Heart left ventricle (tissue), 13 donors: ENCODE measurements at regions not wholly inside any gene's neighbourhood (a gene's known extent, or its start where the extent isn't known, plus 50 kb on each side); places are given as distances from the start of the nearest gene placed in this dataset.

ENCODE experiments used
- POLR2A ChIP-seq, 2 donors: fragments of 450-650 bp; IDR thresholded peaks; one replicate each; pipeline ENCODE4 v1.6.1; 2017; ENCODE audit warnings: antibody characterized with exemption in 2 of 2, mild to moderate bottlenecking in 2 of 2, moderate library complexity in 2 of 2
- TF ChIP-seq, protein P1 (sequence below), 12 donors: fragments of 200-600 bp; sonication (generic) in 4 of 12; IDR thresholded peaks; one replicate each; pipeline versions ENCODE4 v1.5.0 to v1.8.0; 2018 to 2022; ENCODE audit warnings: antibody characterized with exemption in 12 of 12, mild to moderate bottlenecking in 5 of 12
- donor health status: ischemic (EF 13 %, LVEDD 7.1; RV severe dilation, severe dysfunction).
- donor health status: DM: no; HTN: yes; CAD: no.
- donor health status: DM: no; HTN: no; CAD: no.
- donor health status: ischemic (EF 25% LVEDD 6.9; RV normal size, moderate dysfunction).
- donor health status: ischemic (EF 25% LVEDD 5.7; RV mildly dilated, moderate dysfunction).
- donor health status: ischemic (EF 35%, LVEDD 5.7; RV mildly dilated, moderate dysfunction).
- donor health status: nonischemic (EF 11% LVEDD 7.7; RV severe dilation, severe dysfunction).
- donor health status: DM: yes; HTN: yes; CAD: no.
- donor health status: PGD.
- donor health status: ischemic (EF 29% LVEDD 5.4; RV normal size, mild dysfunction).
- donor health status: nonischemic (EF 23%, LVEDD 6.1; RV moderate dilation, normal function).

DNA sequence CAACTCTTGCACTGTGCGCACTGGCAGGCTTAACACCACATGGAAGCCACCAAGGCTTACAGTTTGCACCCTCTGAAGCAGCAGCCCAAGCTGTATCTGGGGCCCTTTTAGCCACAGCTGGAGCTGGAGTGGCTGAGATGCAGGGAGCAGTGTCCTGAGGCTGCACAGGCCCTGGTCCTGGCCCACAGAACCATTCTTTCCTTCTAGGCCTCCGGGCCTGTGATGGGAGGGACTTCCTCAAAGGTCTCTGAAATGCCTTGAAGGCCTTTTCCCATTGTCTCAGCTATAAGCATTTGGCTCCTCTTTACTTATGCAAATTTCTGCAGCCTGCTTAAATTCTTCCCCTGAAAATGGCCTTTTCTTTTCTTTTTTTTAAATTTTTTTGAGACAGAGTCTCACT lies 104.4 kb upstream of the CPLX2 start:
- TF ChIP-seq, protein P1, sequence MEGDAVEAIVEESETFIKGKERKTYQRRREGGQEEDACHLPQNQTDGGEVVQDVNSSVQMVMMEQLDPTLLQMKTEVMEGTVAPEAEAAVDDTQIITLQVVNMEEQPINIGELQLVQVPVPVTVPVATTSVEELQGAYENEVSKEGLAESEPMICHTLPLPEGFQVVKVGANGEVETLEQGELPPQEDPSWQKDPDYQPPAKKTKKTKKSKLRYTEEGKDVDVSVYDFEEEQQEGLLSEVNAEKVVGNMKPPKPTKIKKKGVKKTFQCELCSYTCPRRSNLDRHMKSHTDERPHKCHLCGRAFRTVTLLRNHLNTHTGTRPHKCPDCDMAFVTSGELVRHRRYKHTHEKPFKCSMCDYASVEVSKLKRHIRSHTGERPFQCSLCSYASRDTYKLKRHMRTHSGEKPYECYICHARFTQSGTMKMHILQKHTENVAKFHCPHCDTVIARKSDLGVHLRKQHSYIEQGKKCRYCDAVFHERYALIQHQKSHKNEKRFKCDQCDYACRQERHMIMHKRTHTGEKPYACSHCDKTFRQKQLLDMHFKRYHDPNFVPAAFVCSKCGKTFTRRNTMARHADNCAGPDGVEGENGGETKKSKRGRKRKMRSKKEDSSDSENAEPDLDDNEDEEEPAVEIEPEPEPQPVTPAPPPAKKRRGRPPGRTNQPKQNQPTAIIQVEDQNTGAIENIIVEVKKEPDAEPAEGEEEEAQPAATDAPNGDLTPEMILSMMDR (IDR thresholded peaks at IDR 0.05): no peak
- no peak for TF ChIP-seq POLR2A (IDR thresholded peaks at IDR 0.05)
